Stomach (tissue), 4 donors: ENCODE measurements at regions not wholly inside any gene's neighbourhood (a gene's known extent, or its start where the extent isn't known, plus 50 kb on each side); places are given as distances from the start of the nearest gene placed in this dataset.

Experiments
- CTCF ChIP-seq, 7 experiments: fragments of 450-650 bp in 4 of 7; fragments of 200-600 bp in 3 of 7; sonication (generic) in 3 of 7; IDR thresholded peaks; one replicate each; pipeline ENCODE4 v1.5.1; 2016 to 2019; ENCODE audit warnings: antibody characterized with exemption in 7 of 7, control low read depth in 2 of 7, mild to moderate bottlenecking in 1 of 7
- EP300 ChIP-seq: sonication (generic); formaldehyde crosslinking; IDR thresholded peaks from one replicate; pipeline ENCODE4 v1.6.1; 2017; ENCODE audit warnings: antibody characterized with exemption
- POLR2A ChIP-seq, 4 donors: fragments of 450-650 bp; IDR thresholded peaks; one replicate each; pipeline ENCODE4 v1.6.1; 2016; ENCODE audit warnings: antibody characterized with exemption in 4 of 4, control low read depth in 2 of 4, mild to moderate bottlenecking in 1 of 4, moderate library complexity in 1 of 4
- POLR2AphosphoS5 ChIP-seq, 3 donors: sonication (generic); formaldehyde crosslinking; IDR thresholded peaks; one replicate each; pipeline ENCODE4 v1.6.1; 2016; ENCODE audit warnings: antibody characterized with exemption in 3 of 3

DNA sequence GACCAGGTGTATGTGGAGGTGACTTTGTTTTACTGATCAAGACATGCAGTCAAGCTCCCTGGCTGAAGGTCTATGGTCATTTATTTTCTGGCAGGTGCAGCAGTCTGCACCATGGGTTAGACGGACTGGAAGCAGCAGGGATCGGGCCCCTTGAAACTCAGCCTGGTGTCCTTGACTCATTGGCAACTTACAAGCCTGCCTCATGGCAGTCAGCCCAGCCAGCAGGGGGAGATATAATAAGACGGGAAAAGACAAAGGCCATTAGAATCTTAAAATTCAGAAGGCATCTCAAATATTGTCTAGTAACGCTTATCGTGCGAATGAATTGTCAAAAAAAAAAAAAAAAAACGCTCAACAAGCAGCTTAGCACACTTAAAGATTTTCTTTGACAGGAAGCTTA is 308.2 kb downstream of the EN1 start:
- TF ChIP-seq EP300: no peak
- no peak for TF ChIP-seq POLR2A (IDR thresholded peaks at IDR 0.05)
- no peak for TF ChIP-seq CTCF (IDR thresholded peaks at IDR 0.05)
- no peak for TF ChIP-seq POLR2AphosphoS5 (IDR thresholded peaks at IDR 0.05)
